ENCODE measurements at regions not wholly inside any gene's neighbourhood (a gene's known extent, or its start where the extent isn't known, plus 50 kb on each side); places are given as distances from the start of the nearest gene placed in this dataset.

DNA sequence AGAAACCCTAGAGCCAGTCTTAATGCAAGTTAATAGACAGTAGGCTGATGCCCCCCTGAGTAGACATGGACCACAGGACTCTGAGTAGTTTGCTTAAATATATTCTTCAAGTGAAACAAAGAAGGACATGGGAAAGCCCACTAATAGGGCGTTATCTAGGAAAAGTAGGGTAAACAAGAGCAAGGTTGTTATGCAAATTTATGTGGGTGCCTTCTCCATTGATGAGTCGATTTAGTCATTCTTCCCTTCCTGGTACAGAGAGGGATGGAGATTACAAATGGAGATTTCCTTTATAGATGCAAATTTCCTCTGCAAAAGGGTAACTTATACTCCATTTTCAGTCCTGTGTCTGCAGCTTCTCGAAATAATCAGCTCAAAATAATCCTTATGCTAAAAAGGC is 262.0 kb downstream of the CD83 start:
- TF ChIP-seq SIN3A (IDR thresholded peaks at IDR 0.05; ENCODE audit: borderline replicate concordance, insufficient read depth, low read length) (no peak), POLR2AphosphoS5 (IDR thresholded peaks at IDR 0.05; ENCODE audit: low read depth, low read length) (no peak), TAF1 (IDR thresholded peaks at IDR 0.05; ENCODE audit: borderline replicate concordance, insufficient read depth, low read length) (no peak)
